SW 1271 (cell line): ENCODE measurements at regions not wholly inside any gene's neighbourhood (a gene's known extent, or its start where the extent isn't known, plus 50 kb on each side); places are given as distances from the start of the nearest gene placed in this dataset.

Experiments
- DNase-seq, 2 experiments: peaks; one replicate each; lab custom pipeline; 2025; lab: John Stamatoyannopoulos, UW

GRCh38 chr5:58255970-58256369, 203.9 kb downstream of the PLK2 start:
- no peak for DNase-seq

GRCh38 chr5:58255386-58255785, 204.5 kb downstream of the PLK2 start:
- DNase-seq: no peak

GRCh38 chr5:58248221-58248620, 211.7 kb downstream of the PLK2 start:
- DNase-seq: no peak

GRCh38 chr5:58246461-58246944, 213.4 kb downstream of the PLK2 start:
- DNase-seq: no peak

GRCh38 chr5:58245476-58245840, 214.4 kb downstream of the PLK2 start:
- no peak for DNase-seq

- DNase-seq: no peak
These were observed 214.9 kb downstream of the PLK2 start for GRCh38 chr5:58244819-58245475.

- no peak for DNase-seq
These were observed 218.5 kb downstream of the PLK2 start for GRCh38 chr5:58241389-58241788.

GRCh38 chr5:58240322-58240721, 219.6 kb downstream of the PLK2 start:
- DNase-seq: peak; percentile 7 to 65

- DNase-seq: no peak
These were observed 220.2 kb downstream of the PLK2 start for GRCh38 chr5:58239731-58240130.

GRCh38 chr5:58239045-58239444, 220.8 kb downstream of the PLK2 start:
- no peak for DNase-seq

GRCh38 chr5:58236498-58236897, 223.4 kb downstream of the PLK2 start:
- no peak for DNase-seq

- no peak for DNase-seq
These were observed 224.6 kb downstream of the PLK2 start for GRCh38 chr5:58235299-58235698.

- no peak for DNase-seq
These were observed 227.8 kb downstream of the PLK2 start for GRCh38 chr5:58232130-58232529.

- no peak for DNase-seq
These were observed 228.8 kb downstream of the PLK2 start for GRCh38 chr5:58231041-58231440.

- no peak for DNase-seq
These were observed 231.0 kb downstream of the PLK2 start for GRCh38 chr5:58228896-58229295.

GRCh38 chr5:58227858-58228257, 232.0 kb downstream of the PLK2 start:
- DNase-seq: no peak

GRCh38 chr5:58224661-58225060, 235.2 kb downstream of the PLK2 start:
- no peak for DNase-seq

GRCh38 chr5:58224221-58224620, 235.7 kb downstream of the PLK2 start:
- DNase-seq: no peak

GRCh38 chr5:58215364-58215763, 244.5 kb downstream of the PLK2 start:
- no peak for DNase-seq

- no peak for DNase-seq
These were observed 248.4 kb downstream of the PLK2 start for GRCh38 chr5:58211441-58211840.

GRCh38 chr5:58208674-58209073, 251.2 kb downstream of the PLK2 start:
- DNase-seq: no peak

- DNase-seq: no peak
These were observed 252.8 kb downstream of the PLK2 start for GRCh38 chr5:58207076-58207475.

- no peak for DNase-seq
These were observed 254.9 kb downstream of the PLK2 start for GRCh38 chr5:58204966-58205365.

GRCh38 chr5:58202941-58203444, 256.9 kb downstream of the PLK2 start:
- no peak for DNase-seq
